Kidney tubule cell (primary cell): ENCODE measurements at regions not wholly inside any gene's neighbourhood (a gene's known extent, or its start where the extent isn't known, plus 50 kb on each side); places are given as distances from the start of the nearest gene placed in this dataset.
A peak's percentile ranks its signal among the peaks of the same experiment; 100 is the strongest.
"Not testable (repeated sequence)": the region's sequence is repeated elsewhere in the genome, so short reads cannot be mapped to it uniquely, and the experiment has no call there.

Source experiments
- DNase-seq: peaks from one replicate; pipeline ENCODE4 v3.0.0-alpha.2; 2018; ENCODE audit warnings: low spot score

DNA sequence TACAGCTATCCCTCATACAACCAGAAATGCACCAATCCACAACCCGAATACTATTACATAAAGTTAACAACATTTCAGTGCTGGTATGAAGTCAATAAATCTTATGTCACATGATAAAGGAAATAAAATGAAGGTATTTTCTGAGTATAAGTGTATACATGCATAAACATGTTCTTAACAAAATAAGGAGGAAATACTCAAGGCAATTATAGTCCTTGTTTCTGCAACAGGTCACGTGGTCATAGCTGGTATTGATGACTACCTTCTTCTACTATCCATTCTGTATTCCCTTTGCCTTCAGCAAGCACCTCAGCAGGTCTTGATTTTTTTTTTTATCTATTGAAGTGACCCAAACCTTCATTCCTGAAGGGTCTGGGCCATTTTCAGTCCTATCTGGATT lies 675.6 kb downstream of the RPL10L start:
- DNase-seq, result no peak

DNA sequence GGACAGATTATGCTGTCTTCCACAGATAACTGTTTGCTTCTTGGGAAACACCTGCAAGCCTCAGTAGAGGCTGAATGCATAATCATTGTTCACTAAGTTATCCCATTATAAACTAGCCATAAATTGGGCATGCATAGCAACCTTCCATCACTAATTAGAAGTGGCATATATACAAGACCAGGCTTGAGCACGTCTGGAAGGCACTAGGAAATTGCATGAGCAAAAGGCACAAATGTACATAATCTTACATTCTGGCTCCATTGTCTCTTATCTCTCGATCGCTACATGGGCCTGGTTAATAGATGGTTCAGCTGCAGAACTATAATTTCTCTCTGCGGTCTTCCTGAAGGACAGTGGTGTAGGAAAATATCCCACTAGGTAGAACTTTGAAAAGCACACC lies 679.2 kb downstream of the RPL10L start:
- no peak for DNase-seq

DNA sequence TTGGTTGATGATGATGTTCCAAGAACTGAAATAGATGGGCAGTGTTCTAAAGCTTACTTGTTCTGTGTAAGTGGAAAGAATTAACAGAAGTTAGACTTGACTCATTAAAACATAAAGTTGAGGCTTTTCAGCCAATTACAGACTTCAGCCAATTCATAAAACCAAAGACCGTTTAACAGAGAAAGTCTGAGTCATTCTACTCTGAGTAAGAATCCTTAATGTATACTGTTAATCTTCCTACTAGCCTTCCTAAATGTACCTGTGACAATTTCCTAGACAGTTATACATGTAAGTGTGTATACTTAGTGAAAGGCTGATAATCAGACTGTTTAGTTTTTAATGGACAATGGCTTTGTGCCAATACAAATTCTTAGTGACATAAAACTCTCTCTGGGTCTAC lies 681.0 kb downstream of the RPL10L start:
- DNase-seq, result no peak

DNA sequence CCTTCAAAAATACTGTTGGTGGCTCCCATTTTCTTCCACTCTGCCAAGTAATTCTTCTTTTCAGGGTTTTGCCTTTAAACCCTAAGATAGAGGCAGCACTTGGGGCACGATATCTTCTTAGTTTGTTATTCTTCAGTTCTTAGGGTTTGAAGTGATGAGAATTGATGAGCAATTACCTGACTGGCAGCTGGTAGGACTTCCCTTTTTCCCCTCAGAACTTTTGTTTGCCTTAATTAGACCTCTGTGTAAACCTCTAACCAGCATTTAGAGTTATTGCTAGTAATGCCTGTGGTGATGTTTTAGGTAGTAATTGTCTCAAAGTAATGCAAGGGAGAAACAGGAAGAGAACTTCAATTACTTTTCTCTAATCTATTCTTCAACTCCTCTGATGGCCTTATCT lies 683.5 kb downstream of the RPL10L start:
- DNase-seq, result no peak

DNA sequence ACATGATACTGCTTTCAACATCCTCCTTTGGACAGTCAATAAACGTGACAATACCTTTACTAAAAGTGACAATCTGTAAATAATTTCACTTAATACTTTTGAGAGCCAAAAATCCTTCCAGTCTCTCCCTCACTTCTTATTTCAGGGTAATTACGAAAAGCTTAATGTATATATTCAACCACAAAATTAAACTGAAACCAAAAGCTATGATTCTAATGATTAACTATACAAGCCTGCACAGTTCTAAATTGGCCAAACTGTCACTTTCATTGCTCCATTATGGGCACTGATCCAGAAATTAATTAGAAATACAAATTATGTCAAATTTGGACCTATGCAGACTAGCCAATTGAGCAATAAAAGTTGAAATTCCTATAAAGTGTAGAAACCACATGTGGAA lies 696.5 kb upstream of the MIS18BP1 start:
- DNase-seq, result no peak

DNA sequence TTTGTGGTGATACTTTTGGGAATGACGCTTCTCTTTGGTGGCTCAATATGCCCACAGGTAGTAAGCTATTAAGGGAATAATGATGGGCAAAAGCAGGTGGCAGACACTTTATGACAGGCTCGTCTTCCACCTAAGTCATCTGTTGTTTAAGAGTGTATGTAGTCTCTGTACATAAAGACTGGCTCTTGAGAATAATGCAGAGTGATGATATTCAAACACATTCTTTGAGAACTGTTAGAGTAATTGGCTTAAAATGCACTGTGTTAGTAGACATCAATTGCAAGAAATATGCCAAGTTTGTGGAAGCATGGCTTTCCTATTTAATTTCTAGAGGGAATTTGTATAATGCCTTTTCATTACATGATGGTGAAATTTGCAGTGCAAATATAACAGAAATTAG lies 694.8 kb upstream of the MIS18BP1 start:
- no peak for DNase-seq

DNA sequence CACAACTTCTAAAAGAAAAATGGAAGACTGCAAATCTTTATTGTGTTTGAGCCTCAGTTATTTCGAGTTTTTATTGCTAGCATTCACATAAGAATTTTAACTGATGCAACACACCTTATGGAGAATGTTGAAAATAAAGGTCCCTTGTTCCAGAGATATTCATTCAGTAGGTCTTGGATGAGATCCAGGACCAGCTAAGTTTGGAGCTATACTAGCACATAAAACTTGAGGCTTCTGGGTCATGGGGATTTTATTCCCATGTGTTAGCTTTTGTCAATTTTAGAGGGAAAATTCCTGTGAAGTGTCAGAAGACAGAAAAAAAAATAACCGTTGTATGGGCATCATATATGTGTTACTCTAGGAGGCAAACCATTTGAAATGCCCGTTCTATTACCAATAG lies 693.2 kb upstream of the MIS18BP1 start:
- DNase-seq, result no peak

DNA sequence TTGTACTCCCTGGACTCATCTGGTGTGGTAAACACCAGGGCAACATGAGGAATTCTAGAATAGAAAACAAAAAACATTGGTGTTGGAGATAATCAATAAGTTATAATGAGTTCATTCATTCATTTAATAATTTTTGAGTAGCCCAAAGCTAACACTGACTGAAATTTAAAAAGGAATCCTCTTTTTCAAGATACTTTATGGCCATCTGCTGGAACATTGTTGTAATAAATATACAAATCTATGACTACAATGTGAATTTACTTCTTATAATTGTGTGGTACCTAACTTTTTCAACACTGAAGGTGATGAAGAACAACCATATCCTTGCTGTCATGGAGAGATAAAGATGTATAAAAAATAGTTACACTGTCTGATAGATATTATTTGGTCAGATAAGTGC lies 687.3 kb upstream of the MIS18BP1 start:
- no peak for DNase-seq

DNA sequence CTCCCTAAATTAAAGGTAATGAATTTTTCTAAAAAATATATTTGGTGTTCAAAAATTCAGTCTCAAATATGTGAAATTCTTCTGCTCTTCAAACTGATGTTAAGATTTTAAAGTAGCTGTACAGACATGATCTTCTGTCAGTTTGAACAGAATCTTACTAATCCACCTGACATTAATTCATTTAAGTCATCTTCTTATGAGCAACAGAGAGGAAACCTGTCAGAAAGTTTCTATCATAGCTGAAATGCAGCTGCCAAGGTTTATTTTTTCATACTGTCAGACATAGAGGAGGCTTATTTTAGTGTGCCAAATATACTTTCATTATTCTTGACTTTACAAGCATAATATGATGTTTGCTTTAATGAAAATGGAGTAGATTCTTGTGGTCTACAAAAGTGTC lies 686.6 kb upstream of the MIS18BP1 start:
- DNase-seq, result no peak

DNA sequence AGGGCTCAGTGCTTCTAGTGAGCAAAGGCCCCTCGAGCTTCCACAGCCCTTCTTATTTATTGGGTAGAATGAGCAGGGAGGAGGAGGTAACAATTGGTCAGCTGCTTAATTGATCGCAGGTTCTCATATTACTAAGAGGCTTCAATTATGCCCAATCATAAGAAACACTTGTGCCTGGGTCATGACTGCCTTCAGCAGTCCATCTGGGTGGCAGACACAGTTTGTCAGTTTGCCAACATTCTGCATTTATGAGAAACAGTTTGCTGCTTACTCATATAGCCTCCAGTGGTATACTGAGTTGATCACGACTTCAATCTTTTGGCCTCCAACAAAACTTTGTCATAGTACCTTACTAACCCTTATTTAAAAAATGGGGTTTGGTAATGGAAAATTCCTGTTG lies 667.0 kb upstream of the MIS18BP1 start:
- peak; percentile 27 for DNase-seq

DNA sequence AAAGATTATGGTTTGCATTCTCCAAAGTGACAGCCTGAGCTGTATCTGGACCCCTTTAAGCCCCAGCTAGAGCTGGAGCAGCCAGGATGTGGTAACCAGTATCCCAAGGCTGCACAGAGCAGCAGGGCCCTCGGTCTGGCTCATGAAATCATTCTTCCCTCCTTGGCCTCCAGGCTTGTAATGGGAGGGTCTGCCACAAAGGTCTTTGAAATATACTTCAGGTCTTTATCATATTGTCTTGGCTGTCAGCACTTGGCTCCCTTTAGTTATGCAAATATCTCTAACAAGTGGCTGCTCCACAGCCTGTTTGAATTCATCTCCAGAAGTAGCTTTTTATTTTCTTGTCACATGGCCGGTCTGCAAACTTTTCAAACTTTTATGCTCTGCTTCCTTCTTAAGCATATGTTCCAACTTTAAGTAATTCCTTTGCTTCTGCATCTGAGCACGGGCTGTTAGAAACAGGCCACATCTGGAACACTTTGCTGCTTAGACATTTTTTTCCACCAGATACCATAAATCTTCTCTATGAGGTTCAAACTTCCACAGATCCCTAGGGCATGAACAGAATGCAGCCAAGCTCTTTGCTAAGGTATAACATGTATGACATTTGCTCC lies 663.4 kb upstream of the MIS18BP1 start:
- no peak for DNase-seq

DNA sequence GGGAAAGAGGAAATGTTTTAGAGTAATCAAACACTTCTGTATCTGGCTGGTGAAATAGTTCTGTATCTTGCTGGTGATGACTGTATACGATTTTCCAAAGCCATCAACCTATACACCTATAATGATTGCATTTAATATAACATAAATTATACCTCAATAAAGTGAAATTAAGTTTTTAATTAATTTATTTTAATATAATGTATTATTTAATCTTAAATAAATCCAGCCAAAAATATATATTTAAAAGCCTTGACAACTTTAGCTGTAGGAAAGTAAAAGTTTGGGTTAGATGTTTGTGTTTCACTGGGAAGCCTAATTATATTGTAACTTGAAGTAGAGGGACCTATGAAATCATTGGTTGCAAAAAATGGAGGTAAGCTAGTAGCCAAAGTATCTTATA lies 654.8 kb upstream of the MIS18BP1 start:
- DNase-seq, result no peak

DNA sequence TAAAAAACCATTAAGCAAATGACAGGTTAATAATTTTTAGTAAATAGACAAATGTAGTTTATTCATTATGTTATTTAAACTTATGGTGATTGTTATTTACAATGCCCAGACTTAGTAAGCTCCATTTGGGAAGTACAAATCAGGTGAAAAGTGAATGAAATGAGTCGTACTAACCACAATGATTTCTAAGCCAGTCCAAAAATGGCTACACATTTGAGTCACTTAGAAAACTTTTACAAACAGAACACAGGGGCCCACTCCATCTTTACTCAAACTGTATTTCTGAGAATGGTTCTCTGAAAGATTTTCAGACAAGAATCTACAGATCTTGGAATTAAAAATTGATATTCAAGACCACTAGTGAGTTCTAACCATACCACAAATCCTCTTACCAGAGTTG lies 653.3 kb upstream of the MIS18BP1 start:
- peak; percentile 64 for DNase-seq

DNA sequence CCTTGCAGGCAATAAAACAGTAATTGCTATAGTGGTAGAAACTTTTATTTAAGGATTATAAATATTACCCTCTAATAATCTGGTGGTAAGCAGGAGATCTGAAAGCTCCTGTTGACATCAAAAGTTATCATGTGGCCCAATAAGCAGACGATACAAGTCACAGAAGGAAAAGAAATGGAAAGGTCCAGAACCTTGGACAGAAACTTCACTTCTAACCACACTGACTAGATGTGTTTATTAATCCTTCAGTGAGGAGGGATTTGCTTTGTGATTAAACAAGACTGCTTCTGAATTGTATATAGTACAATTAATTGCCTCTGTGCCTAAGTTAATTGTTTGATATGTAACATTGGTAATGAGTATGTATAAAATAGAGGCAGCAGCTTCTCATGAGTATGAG lies 652.7 kb upstream of the MIS18BP1 start:
- no peak for DNase-seq

DNA sequence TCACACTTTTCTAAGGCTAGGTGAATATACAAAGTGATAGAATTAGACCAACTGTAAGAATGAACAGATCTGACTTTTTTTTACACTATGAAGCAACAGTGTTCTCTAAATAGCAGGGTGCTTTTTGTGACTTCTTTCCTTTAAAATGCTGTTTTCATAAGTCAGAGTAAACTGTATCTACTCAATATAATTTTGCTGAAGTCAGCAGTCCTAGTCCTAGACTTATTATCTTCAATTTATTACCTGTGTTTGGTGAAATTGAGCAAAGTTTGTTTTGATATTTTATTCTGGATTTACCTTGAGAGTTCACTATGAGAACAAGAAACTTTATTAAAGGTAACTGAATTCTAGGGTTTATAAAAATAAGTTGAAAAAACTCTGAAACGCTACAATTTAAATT lies 651.3 kb upstream of the MIS18BP1 start:
- DNase-seq, result no peak

DNA sequence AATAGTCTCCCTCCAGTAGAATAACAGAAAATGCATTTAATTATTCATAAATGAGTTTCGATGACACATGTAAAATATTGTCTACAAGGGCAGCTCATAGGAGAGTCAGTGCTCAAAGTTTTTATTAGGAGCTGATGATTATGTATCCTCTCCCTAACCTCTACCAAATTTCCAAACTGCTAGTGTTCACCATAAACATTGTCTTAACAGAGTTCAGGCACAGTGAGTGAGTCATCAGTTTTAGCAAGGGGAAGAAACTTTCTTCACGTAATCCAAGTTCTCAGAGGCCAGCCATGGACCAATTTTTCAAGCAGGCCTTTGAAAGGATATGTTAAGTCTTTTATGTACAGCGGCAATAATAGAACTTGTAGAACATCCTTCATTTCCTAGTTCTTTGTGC lies 649.2 kb upstream of the MIS18BP1 start:
- no peak for DNase-seq

DNA sequence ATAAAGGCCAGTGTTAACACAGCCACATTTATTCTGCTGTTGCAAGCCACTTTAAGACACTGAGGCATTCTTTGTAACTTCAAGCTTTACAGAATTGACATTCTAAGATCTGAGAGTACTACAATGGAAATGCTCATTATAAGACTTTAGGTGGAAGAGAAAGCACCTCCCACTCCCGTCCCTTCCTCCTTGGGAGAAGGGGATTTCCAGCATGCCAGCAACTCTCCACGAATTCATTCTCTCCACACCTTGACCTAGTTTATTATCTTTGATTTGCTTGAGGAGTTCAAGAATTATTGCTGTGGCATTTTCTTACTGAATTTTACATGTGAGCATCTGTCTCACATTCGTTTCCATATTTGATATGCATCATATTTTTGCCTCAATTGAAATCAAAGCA lies 644.4 kb upstream of the MIS18BP1 start:
- DNase-seq, result peak; percentile 47

DNA sequence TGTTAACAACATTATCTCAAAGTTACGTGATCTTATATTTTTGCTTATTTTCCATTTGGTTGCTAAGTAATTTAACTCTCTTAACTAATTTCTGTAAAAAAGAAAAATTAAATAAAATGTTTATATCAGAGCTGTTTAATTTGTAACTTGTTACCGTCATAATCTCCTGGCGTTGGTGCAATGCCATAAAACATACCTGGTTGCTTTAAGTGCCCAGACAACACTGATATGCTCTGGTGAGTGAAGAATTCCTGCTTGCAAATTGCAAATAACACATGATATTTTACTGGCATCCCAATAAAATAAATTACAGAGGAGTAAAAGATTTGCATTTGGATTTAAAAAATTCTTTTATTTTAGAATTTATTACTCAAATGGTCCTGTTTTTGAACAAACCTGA lies 640.1 kb upstream of the MIS18BP1 start:
- no peak for DNase-seq

DNA sequence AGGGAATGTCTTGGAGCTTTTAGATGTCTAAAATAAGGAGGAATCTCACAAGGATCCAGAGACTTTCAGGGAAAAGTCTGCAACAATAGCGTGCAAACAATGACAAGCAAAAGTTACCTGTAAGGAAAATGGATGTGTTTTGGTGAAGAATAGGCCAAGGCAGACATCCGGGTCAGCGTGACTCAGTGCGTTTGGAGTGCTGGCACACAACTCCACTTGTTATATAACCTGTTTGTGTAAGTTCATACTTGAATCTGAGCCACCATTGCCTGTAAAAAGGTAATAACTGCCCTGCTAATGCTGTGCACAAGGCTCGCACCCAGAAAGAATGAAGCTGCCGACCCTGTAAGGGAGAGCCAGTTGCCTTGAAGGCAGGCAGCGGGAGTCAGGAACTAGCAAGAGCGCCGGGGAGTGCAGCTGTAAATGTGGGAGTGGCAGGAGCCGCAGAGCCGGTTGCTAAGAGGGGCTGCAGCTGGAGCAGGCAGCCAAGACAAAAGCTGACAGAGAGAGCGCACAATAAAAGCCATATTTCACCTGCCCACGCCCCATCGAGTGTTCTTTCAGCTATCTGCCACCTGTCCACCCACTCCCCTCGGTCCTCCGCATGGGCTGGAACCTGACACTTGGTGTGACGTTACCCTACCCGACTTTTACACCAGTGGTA lies 638.5 kb upstream of the MIS18BP1 start:
- DNase-seq, result peak; percentile 23

DNA sequence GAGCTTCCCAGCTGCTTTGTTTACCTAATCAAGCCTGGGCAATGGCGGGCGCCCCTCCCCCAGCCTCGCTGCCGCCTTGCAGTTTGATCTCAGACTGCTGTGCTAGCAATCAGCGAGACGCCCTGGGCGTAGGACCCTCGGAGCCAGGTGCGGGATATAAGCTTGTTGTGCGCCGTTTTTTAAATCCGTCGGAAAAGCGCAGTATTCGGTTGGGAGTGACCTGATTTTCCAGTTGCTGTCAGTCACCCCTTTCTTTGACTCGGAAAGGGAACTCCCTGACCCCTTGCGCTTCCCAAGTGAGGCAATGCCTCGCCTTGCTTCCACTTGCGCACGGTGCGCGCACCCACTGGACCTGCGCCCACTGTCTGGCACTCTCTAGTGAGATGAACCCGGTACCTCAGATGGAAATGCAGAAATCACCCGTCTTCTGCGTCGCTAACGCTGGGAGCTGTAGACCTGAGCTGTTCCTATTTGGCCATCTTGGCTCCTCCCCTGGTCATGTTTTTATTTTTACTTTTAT lies 635.8 kb upstream of the MIS18BP1 start:
- not testable (repeated sequence) for DNase-seq

DNA sequence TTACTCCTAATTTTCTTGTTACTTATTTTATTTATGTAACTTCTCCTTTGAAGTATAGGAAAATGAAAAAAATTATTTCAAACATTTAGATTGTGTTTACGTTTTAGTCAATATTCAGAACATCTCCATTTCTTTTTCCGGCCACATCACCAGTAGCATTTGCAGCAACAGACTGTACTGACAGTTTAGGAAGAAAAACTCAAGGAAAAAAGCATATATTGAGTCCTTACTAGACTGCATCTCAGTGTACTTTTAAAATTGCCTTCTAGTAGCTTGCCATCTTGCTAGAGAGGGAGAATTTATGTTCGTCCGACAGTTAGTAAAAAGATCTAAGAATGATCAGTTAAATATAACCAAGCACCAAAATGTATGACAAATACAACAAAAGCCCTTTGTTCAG lies 625.0 kb upstream of the MIS18BP1 start:
- no peak for DNase-seq

DNA sequence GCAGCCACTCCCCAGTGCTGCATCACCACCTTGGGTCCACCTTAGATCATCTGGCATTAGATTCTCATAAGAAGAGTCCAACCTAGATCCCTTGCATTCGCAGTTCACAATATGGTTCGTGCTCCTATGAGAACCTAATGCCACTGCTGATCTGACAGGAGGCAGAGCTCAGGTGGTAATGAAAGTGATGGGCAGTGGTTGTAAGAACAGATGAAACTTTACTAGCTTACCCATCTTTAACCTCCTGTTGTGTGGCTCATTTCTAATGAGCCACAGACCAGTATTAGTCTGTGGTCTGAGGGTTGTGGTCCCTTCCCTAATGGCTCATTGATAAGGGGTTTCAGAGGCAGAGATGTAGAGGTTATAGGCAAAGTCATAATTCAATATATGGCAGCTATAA lies 615.9 kb upstream of the MIS18BP1 start:
- DNase-seq, result no peak

DNA sequence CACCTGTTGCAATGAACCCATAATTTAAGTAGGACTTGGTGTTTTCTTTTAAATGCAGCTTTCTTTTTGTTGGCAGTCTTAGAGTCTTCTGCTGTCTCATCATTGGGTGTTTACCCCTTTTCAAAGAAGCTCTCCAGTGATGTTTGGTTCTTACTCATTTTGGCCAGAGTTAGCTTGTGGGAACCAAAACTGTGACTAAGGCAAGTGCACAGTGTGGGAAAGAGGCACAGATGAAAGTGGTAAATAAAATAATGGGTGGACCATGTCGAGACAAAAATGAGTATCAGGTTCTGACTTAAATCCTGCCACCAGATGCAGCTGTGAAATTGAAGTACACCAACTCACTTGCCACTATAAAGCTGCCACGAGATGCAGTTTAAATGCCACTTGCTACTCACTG lies 615.4 kb upstream of the MIS18BP1 start:
- DNase-seq, result no peak
